DND-41 (cell line): ENCODE measurements at regions not wholly inside any gene's neighbourhood (a gene's known extent, or its start where the extent isn't known, plus 50 kb on each side); places are given as distances from the start of the nearest gene placed in this dataset.

Experiments
- ATAC-seq: fragments of 200-7000 bp; cut with Tn5 transposase; 3 replicates; pipeline ENCODE4 v1.9.1; 2021; ENCODE audit warnings: low read depth; ENCODE audit not compliant: insufficient read depth
- DNase-seq: peaks from one replicate; pipeline ENCODE4 v3.0.0-alpha.2; 2020
- H2AFZ ChIP-seq: 2 replicates; pipeline ENCODE4 v1.6.0; 2012; ENCODE audit warnings: low read depth, low read length
- H3K27ac ChIP-seq: 2 replicates; pipeline ENCODE4 v1.5.1; 2012; ENCODE audit warnings: low read length, inconsistent platforms
- H3K27me3 ChIP-seq: fragments of 200-600 bp; sonication (generic); 2 replicates; pipeline ENCODE4 v1.6.0; 2012; ENCODE audit warnings: low read length, mild to moderate bottlenecking, inconsistent platforms; ENCODE audit not compliant: insufficient read depth, poor library complexity
- H3K36me3 ChIP-seq: 2 replicates; pipeline ENCODE4 v1.5.1; 2012; ENCODE audit warnings: low read length, inconsistent platforms; ENCODE audit not compliant: insufficient read depth
- H3K4me1 ChIP-seq: 2 replicates; pipeline ENCODE4 v1.5.1; 2012; ENCODE audit warnings: mild to moderate bottlenecking, low read length; ENCODE audit not compliant: insufficient read depth
- H3K4me2 ChIP-seq: 2 replicates; pipeline ENCODE4 v1.6.0; 2012; ENCODE audit warnings: mild to moderate bottlenecking, moderate library complexity, low read length, inconsistent platforms; ENCODE audit not compliant: insufficient read depth
- H3K4me3 ChIP-seq, 2 experiments: fragments of 200-600 bp in 1 of 2; shearing (Covaris generic) in 1 of 2; 2 replicates each; pipeline ENCODE4 v1.5.1; 2012 to 2016; ENCODE audit warnings: inconsistent platforms in 2 of 2, low read length in 2 of 2, mild to moderate bottlenecking in 2 of 2, low read depth in 1 of 2, moderate library complexity in 1 of 2
- H3K79me2 ChIP-seq: 2 replicates; pipeline ENCODE4 v1.6.0; 2012; ENCODE audit warnings: low read length, inconsistent platforms; ENCODE audit not compliant: insufficient read depth
- H3K9ac ChIP-seq: 2 replicates; pipeline ENCODE4 v1.6.0; 2012; ENCODE audit warnings: low read depth, mild to moderate bottlenecking, inconsistent platforms, low read length, moderate library complexity
- H3K9me3 ChIP-seq: 2 replicates; pipeline ENCODE4 v1.5.1; 2012; ENCODE audit warnings: low read length, moderate library complexity, mild to moderate bottlenecking, inconsistent platforms; ENCODE audit not compliant: insufficient read depth, severe bottlenecking
- H4K20me1 ChIP-seq: 2 replicates; pipeline ENCODE4 v1.6.0; 2012; ENCODE audit warnings: low read length; ENCODE audit not compliant: insufficient read depth
- EZH2 ChIP-seq: IDR thresholded peaks from 3 replicates; pipeline ENCODE4 v1.6.1; 2012; ENCODE audit warnings: borderline replicate concordance, low read depth, mild to moderate bottlenecking, moderate library complexity, low read length, inconsistent platforms; ENCODE audit not compliant: severe bottlenecking
- TF ChIP-seq, protein P1 (sequence below): IDR thresholded peaks from 2 replicates; pipeline ENCODE4 v1.5.1; 2012; ENCODE audit warnings: borderline replicate concordance, low read length, moderate library complexity, mild to moderate bottlenecking; ENCODE audit not compliant: poor library complexity, severe bottlenecking; ENCODE audit errors: extremely low read depth

DNA sequence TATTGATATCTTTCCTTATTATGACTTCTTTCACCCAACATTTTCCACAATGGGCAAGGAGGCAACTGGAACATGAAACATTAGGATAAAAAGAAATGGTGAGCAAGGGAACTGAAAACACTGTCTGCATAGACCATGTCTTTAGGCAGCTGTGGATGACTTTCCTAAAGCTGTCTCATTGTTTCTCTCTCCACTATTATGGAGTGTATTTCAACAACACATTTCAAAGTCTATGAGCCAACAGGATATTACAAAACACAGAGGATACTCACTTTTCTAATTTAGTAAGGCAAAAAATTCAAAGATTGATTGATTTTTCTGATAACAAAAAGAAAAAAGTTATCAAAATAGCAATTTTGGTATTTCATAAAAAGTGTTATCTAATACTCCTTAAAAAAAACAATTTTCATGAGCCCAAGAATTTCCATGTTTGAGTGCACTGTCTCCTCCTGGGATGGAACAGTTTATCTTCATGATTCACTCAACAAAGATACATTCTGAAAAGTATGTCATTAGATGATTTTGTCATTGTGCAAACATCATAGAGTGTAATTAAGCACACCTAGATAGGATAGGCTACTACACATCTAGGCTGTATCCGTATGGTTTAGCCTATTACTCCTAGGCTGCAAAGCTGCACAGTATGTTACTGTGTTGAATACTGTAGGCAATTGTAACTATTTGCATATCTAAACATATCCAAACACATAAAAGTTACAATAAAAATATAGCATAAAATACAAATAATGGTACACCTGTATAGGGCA lies 1568.4 kb downstream of the SLITRK5 start:
- Histone ChIP-seq H3K4me1 (no peaks in the 10 kb centered on the region), H3K79me2 (no peaks in the 10 kb centered on the region), H3K9me3 (no peaks in the 10 kb centered on the region), H3K4me2 (no peak overlapping the region), H4K20me1 (no peaks in the 10 kb centered on the region), H3K9ac (no peak overlapping the region), H2AFZ (no peak overlapping the region), H3K36me3 (no peaks in the 10 kb centered on the region), H3K27me3 (no peaks in the 10 kb centered on the region), H3K27ac (no peak overlapping the region), H3K4me3 (no peak overlapping the region)
- DNase-seq, result no peak
- no peak for ATAC-seq
- no peak for TF ChIP-seq EZH2
- TF ChIP-seq, protein P1, sequence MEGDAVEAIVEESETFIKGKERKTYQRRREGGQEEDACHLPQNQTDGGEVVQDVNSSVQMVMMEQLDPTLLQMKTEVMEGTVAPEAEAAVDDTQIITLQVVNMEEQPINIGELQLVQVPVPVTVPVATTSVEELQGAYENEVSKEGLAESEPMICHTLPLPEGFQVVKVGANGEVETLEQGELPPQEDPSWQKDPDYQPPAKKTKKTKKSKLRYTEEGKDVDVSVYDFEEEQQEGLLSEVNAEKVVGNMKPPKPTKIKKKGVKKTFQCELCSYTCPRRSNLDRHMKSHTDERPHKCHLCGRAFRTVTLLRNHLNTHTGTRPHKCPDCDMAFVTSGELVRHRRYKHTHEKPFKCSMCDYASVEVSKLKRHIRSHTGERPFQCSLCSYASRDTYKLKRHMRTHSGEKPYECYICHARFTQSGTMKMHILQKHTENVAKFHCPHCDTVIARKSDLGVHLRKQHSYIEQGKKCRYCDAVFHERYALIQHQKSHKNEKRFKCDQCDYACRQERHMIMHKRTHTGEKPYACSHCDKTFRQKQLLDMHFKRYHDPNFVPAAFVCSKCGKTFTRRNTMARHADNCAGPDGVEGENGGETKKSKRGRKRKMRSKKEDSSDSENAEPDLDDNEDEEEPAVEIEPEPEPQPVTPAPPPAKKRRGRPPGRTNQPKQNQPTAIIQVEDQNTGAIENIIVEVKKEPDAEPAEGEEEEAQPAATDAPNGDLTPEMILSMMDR, result no peak

DNA sequence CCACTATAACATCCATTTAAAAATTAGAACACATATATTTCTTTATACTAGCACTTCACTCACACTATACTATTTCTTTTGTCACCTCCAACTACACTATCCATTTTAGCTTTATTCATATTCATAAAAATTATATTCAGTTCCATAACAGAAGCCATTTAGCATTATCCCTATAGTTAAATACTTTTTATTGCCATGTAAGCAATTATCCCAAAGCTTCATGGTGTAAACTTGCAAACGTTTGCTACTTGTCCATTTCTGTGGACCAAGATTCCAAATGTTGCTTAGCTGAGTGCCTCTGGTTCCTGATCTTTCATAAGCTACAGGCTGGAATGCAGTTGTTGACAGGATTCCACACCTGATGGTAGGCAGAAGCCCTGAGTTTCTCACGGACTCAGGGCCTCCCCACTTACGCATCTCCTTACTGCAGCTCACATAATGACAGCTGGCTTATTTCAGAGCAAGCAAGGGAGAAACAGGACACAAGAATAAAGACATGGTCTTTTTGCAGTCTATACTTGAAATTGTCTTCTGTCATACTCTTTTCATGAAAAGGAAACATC lies 1584.8 kb downstream of the SLITRK5 start:
- H3K79me2 ChIP-seq, result no peaks in the 10 kb centered on the region
- H3K9me3 ChIP-seq, result peaks cover 2% of the 10 kb centered on the region
- H3K27me3 ChIP-seq, result no peaks in the 10 kb centered on the region
- TF ChIP-seq, protein P1, result no peak
- TF ChIP-seq EZH2, result no peak
- no peaks in the 10 kb centered on the region for H3K36me3 ChIP-seq
- DNase-seq (no peak), ATAC-seq (no peak)
- no peak overlapping the region for H3K27ac ChIP-seq
- H4K20me1 ChIP-seq, result no peaks in the 10 kb centered on the region
- H2AFZ ChIP-seq, result no peak overlapping the region
- no peak overlapping the region for H3K4me3 ChIP-seq
- H3K4me1 ChIP-seq, result no peaks in the 10 kb centered on the region
- H3K9ac ChIP-seq, result no peak overlapping the region
- H3K4me2 ChIP-seq, result no peak overlapping the region

DNA sequence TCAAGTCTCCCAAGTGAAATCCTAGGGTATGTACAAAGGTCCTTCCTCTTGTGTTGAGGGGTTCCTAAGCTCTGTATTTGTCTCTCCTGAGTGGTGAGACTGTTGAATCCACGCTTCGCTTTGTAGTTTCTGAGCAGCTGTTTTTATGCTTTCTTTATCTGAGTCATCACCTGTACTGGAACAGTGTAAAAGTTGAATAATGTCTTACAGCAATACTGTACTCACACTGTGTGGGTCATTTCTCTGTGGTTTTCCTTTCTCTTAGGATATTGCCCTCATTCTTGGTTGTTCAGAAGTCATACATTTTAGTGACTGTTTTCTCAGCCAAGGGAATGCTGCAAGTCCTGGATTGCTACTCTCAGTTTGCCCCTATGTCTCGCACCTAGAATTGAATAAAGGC lies 1596.6 kb downstream of the SLITRK5 start:
- no peak overlapping the region for H3K9ac ChIP-seq
- no peak overlapping the region for H3K27ac ChIP-seq
- H3K36me3 ChIP-seq, result no peaks in the 10 kb centered on the region
- no peaks in the 10 kb centered on the region for H3K27me3 ChIP-seq
- H3K4me2 ChIP-seq, result no peak overlapping the region
- H3K4me1 ChIP-seq, result no peaks in the 10 kb centered on the region
- no peaks in the 10 kb centered on the region for H3K79me2 ChIP-seq
- TF ChIP-seq, protein P1, result no peak
- no peak for TF ChIP-seq EZH2
- H3K9me3 ChIP-seq, result no peaks in the 10 kb centered on the region
- DNase-seq (no peak), ATAC-seq (no peak)
- no peak overlapping the region for H2AFZ ChIP-seq
- no peak overlapping the region for H3K4me3 ChIP-seq
- H4K20me1 ChIP-seq, result no peaks in the 10 kb centered on the region
